ENCODE measurements at regions not wholly inside any gene's neighbourhood (a gene's known extent, or its start where the extent isn't known, plus 50 kb on each side); places are given as distances from the start of the nearest gene placed in this dataset.

GRCh38 chr6:164911873-164912580 lies 397.4 kb downstream of the C6orf118 start:
- no peak for DNase-seq

- no peak for DNase-seq
Measured at GRCh38 chr6:164911151-164911550, 398.3 kb downstream of the C6orf118 start.

GRCh38 chr6:164906766-164907165 lies 402.6 kb downstream of the C6orf118 start:
- no peak for DNase-seq

GRCh38 chr6:164905311-164905710 lies 404.1 kb downstream of the C6orf118 start:
- no peak for DNase-seq

GRCh38 chr6:164898412-164898811 lies 411.0 kb downstream of the C6orf118 start:
- no peak for DNase-seq

GRCh38 chr6:164897523-164898235 lies 411.7 kb downstream of the C6orf118 start:
- no peak for DNase-seq

- DNase-seq = no peak
Measured at GRCh38 chr6:164889980-164890379, 419.4 kb downstream of the C6orf118 start.

GRCh38 chr6:164887660-164888059 lies 421.7 kb downstream of the C6orf118 start:
- no peak for DNase-seq

- DNase-seq = no peak
Measured at GRCh38 chr6:164882236-164882635, 427.2 kb downstream of the C6orf118 start.

GRCh38 chr6:164871783-164872182 lies 437.6 kb downstream of the C6orf118 start:
- no peak for DNase-seq

GRCh38 chr6:164870164-164870563 lies 439.2 kb downstream of the C6orf118 start:
- DNase-seq = no peak

- DNase-seq = no peak
Measured at GRCh38 chr6:164861967-164862366, 447.4 kb downstream of the C6orf118 start.

- DNase-seq = no peak
Measured at GRCh38 chr6:164859816-164860215, 449.6 kb downstream of the C6orf118 start.

GRCh38 chr6:164856138-164856537 lies 453.3 kb downstream of the C6orf118 start:
- no peak for DNase-seq

GRCh38 chr6:164855281-164855680 lies 454.1 kb downstream of the C6orf118 start:
- DNase-seq = no peak

GRCh38 chr6:164854526-164854925 lies 454.9 kb downstream of the C6orf118 start:
- no peak for DNase-seq

GRCh38 chr6:164845773-164846172 lies 463.6 kb downstream of the C6orf118 start:
- no peak for DNase-seq

- no peak for DNase-seq
Measured at GRCh38 chr6:164842085-164842484, 467.3 kb downstream of the C6orf118 start.

- DNase-seq = no peak
Measured at GRCh38 chr6:164838068-164838615, 471.3 kb downstream of the C6orf118 start.

GRCh38 chr6:164836486-164836885 lies 472.9 kb downstream of the C6orf118 start:
- no peak for DNase-seq

- no peak for DNase-seq
Measured at GRCh38 chr6:164832410-164832809, 477.0 kb downstream of the C6orf118 start.

- DNase-seq = no peak
Measured at GRCh38 chr6:164827537-164827936, 481.9 kb downstream of the C6orf118 start.

- no peak for DNase-seq
Measured at GRCh38 chr6:164826831-164827468, 482.5 kb downstream of the C6orf118 start.

GRCh38 chr6:164825386-164825785 lies 484.0 kb downstream of the C6orf118 start:
- no peak for DNase-seq

Measured in fibroblast of skin of right biceps (primary cell).